NCI-H187 (cell line): ENCODE measurements at regions not wholly inside any gene's neighbourhood (a gene's known extent, or its start where the extent isn't known, plus 50 kb on each side); places are given as distances from the start of the nearest gene placed in this dataset.

ENCODE experiments used
- DNase-seq, 2 experiments: peaks; one replicate each; lab custom pipeline; 2025; lab: John Stamatoyannopoulos, UW

GRCh38 chr4:130335417-130336194, 1239.7 kb downstream of the C4orf33 start:
- no peak for DNase-seq

- DNase-seq = no peak
Measured at GRCh38 chr4:130336585-130337217, 1240.7 kb downstream of the C4orf33 start.

DNA sequence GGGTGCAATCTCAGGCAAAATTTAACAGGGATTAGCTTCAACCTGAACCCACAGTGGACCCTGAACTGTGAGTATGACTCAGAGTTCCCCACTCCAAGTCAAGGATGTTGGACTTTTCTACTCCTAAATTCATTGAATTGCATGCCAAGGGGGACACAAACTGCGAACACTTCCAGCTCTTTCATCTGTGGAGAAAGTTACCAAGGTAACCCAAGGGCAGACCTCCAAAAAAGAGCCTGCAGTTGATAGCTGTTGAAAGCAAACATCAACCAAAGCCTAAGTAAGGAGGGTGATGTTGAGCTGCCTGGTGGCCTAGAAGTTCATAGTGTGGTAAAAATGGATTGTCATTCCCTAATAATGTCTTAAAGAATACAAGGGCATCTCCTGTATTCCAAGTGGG, 1242.9 kb downstream of the C4orf33 start:
- DNase-seq = no peak

- DNase-seq = no peak
Measured at GRCh38 chr4:130349745-130350144, 1253.8 kb downstream of the C4orf33 start.

DNA sequence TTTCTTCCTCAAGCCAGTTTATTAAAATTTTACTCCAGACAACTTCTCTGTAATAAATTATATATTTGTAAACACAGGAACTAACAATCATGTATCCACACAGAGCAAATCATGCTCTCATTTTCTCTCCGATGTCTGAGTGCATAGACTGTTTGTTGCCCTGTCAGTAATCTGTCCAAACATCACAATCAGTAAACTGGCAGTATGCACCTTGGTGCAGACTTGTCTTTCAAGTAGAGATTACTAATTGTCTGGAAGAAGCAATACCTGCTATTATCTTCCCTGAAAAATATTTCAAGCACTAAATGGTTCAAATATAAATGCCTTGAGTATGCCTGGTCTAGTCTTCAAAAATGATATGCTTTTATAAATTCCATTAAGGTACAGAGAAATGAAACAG, 1260.9 kb downstream of the C4orf33 start:
- no peak for DNase-seq

GRCh38 chr4:130359542-130359941, 1263.6 kb downstream of the C4orf33 start:
- no peak for DNase-seq

- DNase-seq = no peak
Measured at GRCh38 chr4:130361616-130362015, 1265.7 kb downstream of the C4orf33 start.

DNA sequence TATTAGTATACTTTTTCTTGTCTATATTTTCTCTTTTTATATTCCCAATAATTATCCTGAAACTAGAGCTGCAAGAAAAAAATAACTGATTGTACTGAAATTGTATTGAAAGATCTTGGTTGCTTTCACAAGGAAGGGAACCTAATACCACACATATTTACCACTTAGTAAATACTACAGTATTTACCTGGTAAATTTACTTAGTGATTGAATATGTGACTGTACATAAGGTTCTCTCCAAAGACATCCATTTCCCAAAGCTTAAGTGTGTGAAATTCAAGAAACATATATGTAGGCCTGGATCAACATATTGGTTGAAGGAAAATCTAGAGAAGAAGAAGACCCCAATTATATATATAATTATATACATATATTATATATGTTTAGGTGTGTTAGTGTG, 1272.7 kb downstream of the C4orf33 start:
- no peak for DNase-seq

DNA sequence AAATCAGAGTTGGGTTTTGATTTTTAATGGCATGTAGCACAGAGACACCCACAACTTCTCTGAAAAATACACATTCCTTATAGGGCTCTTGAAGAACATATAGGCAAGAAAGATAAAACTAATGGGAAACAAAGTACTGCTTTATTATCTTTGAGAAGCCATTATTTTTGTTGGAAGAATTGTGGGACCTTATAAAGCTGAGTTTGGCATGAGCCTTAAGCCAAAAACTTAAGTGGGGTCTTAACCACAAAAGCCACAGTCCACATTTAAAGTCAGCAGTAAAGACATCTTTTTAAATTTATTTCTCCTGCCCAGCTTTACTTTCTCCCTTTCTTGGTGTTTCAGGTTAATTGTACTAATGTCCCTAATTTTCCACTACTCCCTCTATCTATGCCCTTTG, 1297.3 kb downstream of the C4orf33 start:
- DNase-seq = no peak

DNA sequence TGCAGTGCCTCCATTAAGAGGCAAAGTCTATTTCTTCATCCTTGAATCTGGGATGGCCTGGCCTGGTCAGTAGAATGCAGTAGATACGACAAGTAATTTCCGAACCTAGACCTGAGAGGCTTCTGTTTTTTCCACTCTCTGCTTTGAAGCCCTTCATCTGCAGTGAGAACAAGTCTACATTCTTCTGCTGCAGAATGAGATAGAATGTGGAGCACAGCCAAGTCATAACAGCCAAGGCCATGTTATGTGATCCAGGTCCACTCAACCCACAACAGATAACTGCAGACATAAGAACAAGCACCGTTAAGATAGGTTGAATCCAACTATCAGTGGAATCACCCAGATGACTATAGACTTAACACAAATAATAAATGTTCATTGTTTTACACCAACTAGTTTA, 1297.7 kb downstream of the C4orf33 start:
- no peak for DNase-seq

GRCh38 chr4:130395871-130396270, 1299.9 kb downstream of the C4orf33 start:
- DNase-seq = no peak

DNA sequence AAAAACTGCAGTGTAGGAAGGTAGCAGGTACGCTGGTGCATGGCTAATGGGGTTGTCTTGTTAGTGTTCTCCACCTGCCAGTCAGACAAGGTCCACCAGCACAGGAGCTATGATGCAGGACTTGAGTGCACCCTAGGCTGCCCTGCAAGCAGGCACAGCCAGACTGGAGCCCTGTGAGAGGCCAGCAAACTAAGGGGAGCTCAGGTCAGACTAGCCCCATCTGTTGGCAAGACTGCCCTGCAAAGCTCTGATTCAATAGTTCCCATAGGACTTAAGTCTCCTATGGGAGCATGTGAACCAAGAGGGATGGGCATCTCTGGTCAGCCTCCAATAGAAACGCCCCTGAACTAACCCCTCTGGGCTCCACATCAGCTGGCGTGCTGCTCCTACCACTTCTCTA, 1307.3 kb downstream of the C4orf33 start:
- DNase-seq = no peak

DNA sequence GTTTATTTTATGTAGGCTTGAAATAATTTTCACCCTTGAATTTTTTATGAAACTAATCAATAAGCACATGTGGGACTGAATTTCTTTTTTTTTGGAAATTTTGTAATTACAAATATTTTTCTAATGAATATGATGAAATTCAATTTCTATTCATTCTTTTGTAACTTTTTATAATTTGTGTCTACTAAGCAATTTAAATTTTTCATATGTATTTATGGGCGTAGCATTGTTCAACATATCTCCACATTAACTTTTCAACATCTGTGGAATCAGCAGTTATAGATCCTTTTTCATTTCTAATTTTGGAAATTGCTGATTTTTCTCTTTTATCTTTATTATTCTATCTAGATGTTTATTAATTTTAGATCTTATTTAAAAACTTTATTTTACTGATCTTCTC, 1320.3 kb downstream of the C4orf33 start:
- no peak for DNase-seq

DNA sequence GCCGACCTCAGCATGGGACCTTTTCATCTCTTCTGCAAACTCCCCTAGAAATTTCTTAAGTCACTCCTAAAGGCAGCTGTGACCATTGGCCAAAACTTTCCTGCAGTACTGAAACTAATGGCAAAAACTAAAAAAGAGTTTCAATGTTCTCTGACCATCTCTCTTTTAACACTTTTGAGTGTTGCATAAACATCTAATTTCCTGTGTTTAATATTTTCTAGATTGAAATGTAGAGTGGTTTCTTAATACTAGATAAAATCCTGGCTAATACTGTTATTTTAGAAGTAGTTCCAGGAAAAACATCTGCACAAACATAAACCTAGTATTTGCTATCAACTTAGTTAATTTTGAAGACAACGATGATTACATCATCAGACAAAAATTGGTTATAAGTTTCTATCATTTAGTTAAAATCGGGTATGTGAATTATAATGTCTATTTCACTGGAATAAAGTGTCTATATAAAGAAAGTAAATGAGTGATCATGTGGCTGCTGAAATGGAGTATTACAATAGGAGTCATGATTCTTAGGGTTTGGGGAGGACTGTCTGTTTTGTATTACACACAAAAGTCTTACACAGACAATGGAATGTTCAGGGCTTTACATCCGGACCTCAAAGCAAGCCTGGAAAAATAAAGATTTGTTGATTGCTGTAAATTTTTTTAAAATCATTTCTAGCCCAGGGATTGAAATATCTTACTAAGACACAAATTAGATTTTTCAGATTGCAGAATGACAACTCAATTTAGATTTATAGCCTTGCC, 1323.4 kb downstream of the C4orf33 start:
- no peak for DNase-seq

DNA sequence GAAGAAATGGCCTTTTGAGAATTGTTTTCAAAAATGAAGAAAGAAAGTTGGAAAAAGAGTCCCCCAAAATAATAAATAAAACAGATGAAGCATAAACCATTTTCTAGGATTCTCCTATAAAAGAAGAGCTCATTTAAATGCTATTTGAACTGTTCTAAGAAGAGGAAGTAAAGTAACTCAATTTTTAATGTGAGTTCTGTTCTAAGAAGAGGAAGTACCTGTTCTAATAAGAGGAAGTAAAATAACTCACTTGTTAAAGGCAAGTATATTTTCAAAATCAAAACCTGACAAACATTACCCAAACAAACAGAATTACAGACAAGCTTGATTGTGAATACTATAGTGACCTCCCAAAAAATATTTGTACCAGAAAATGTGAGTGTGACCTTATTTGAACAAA, 1326.3 kb downstream of the C4orf33 start:
- no peak for DNase-seq

DNA sequence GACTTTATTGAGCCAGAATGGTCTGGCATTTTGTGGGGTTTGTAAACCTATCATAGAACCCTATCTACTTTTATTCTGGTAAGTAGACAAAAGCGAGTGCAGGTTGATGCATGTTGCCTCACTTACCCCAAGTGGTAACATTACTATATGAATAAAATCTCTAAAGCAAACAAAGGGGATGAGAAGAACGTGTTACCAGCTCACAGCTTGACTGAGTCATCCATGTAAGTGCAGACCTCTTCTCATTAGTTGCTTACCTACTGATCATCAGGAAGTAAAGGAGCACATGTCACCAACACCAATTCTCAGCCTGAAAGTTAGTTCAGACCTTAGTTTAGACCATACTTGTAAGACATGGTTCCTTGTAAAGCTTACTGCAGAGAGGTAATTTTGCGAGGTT, 1328.3 kb downstream of the C4orf33 start:
- no peak for DNase-seq

- no peak for DNase-seq
Measured at GRCh38 chr4:130432289-130432688, 1336.3 kb downstream of the C4orf33 start.

GRCh38 chr4:130449741-130450140, 1353.8 kb downstream of the C4orf33 start:
- DNase-seq = no peak

GRCh38 chr4:130468340-130468739, 1372.4 kb downstream of the C4orf33 start:
- no peak for DNase-seq

DNA sequence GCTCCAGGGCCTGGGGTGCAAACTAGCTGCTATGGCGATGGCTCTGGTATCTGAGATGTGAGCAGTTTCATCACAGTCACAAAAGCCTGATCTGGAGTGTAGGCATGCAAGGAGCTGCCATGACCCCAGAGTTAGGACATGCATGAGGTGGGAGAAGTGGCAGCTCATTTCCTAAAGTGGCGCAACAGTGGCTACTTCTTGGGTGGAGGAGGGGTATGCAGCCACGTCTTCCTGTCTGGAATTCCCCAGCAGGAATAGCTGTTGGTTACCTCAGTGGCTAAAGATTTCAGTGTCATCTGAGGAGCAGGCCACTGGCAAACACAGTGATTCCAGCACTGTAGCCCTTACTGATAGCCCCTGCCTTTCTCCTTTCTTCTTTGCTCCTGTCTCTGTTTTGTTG, 1382.5 kb downstream of the C4orf33 start:
- DNase-seq = no peak

DNA sequence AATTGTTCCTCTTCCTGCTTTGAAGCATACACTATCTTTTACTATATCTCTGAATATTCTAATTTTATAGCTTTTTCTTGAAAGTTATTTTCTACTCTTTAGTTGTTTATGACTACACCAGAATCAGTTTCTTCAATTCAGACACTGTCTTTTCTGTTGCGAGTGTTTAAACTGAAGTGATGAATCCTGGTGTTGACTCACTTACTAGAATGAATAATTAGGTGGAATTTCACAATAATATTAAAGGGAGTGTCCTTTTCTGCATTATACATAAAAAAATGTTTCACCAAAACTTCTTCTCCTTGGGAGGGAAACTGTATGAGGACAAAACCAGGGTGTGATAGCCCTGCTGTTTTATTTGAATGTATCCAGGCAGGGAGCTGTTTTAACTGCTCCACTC, 1383.1 kb downstream of the C4orf33 start:
- no peak for DNase-seq

DNA sequence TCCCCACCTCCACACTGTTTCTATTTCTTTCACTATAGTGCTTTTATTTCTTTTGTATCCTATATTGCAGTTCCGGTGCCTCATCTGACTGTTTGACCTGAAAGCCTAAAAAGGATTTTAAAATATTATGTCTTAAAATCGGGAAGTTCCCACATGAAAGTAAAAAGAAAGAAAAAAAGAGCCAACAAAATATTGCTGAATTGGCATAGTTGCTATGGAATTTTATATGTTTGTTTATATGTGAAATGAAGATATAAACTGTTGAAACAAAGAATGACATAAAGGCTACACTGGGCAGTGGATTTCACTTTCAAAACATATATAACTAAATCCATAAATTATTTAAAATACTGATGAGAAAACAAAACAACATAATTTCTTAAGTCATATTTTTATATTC, 1383.7 kb downstream of the C4orf33 start:
- DNase-seq = no peak

GRCh38 chr4:130484826-130485225, 1388.9 kb downstream of the C4orf33 start:
- no peak for DNase-seq
